Testis (tissue), 2 donors: ENCODE measurements at regions not wholly inside any gene's neighbourhood (a gene's known extent, or its start where the extent isn't known, plus 50 kb on each side); places are given as distances from the start of the nearest gene placed in this dataset.

ENCODE experiments used
- CTCF ChIP-seq, 3 experiments: fragments of 450-650 bp in 2 of 3; fragments of 200-600 bp in 1 of 3; sonication (generic) in 1 of 3; IDR thresholded peaks; one replicate each; pipeline ENCODE4 v1.5.1; 2016 to 2019; ENCODE audit warnings: antibody characterized with exemption in 3 of 3, mild to moderate bottlenecking in 2 of 3, moderate library complexity in 1 of 3
- POLR2A ChIP-seq: fragments of 450-650 bp; IDR thresholded peaks from one replicate; pipeline ENCODE4 v1.6.1; 2017; ENCODE audit warnings: antibody characterized with exemption, mild to moderate bottlenecking, moderate library complexity

GRCh38 chr2:8524388-8524787 lies 157.5 kb upstream of the ID2 start:
- no peak for TF ChIP-seq CTCF (IDR thresholded peaks at IDR 0.05)
- no peak for TF ChIP-seq POLR2A
